HG03378 (cell line): ENCODE measurements at regions not wholly inside any gene's neighbourhood (a gene's known extent, or its start where the extent isn't known, plus 50 kb on each side); places are given as distances from the start of the nearest gene placed in this dataset.

Experiments
- ATAC-seq: cut with Tn5 transposase; IDR thresholded peaks from one replicate; pipeline ENCODE4 v1.9.1; 2021; ENCODE audit warnings: mild to moderate bottlenecking, moderate library complexity; ENCODE audit not compliant: unreplicated experiment

DNA sequence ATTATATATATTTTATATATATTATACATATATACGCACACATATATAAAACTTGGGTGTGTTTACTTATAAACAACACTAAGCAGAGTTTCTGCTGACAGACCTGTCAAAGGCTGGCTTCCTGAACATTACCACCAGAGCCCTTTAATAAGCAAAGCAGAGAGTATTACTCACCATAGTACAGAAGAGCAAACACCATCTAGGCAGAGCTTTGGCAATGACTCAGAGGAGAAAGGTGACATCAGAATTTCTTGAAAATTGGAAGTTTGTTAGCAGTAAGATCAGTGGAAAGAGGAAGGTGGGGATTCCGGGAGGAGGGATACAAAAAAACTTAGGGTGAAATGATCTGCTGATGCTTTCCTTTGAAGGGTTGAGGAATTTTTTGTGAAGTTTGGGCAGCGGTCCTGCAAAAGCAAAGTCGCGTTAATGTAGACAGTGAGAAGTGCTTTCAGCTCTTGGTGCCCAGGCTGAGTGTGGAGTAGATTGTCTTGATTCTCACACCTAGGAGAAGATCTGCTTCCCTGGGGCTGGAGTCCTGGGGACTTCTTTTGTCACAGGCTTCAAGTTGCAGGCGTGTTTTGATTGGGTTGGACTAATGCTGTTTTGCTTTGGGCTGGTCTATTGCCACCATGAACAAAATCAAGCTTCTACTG, 109.6 kb upstream of the BACH2 start:
- no peak for ATAC-seq

- no peak for ATAC-seq
Observed at GRCh38 chr6:90403489-90404381, 107.1 kb upstream of the BACH2 start.

DNA sequence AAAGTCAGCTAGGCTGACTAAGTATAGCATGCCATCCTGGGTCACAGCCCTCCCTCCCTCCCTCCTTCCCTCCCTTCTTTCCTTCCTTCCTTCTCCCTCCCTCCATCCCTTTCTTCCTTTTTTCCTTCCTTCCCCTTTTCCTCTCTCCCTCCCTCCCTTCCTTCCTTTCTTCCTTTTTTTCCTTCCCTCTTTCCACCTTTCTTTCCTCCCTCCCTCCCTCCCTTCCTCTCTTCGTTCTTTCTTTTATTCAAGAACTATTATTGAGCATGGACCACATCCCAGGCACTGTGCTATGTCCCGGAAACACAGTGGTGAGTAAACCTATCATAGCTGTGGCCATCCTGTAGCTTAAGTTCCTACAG, 106.2 kb upstream of the BACH2 start:
- ATAC-seq: no peak

GRCh38 chr6:90401933-90402830, 105.5 kb upstream of the BACH2 start:
- ATAC-seq: no peak

GRCh38 chr6:90399970-90400369, 103.3 kb upstream of the BACH2 start:
- no peak for ATAC-seq

GRCh38 chr6:90397929-90398674, 101.5 kb upstream of the BACH2 start:
- ATAC-seq: peak; percentile 45

- no peak for ATAC-seq
Observed at GRCh38 chr6:90397047-90397446, 100.4 kb upstream of the BACH2 start.

DNA sequence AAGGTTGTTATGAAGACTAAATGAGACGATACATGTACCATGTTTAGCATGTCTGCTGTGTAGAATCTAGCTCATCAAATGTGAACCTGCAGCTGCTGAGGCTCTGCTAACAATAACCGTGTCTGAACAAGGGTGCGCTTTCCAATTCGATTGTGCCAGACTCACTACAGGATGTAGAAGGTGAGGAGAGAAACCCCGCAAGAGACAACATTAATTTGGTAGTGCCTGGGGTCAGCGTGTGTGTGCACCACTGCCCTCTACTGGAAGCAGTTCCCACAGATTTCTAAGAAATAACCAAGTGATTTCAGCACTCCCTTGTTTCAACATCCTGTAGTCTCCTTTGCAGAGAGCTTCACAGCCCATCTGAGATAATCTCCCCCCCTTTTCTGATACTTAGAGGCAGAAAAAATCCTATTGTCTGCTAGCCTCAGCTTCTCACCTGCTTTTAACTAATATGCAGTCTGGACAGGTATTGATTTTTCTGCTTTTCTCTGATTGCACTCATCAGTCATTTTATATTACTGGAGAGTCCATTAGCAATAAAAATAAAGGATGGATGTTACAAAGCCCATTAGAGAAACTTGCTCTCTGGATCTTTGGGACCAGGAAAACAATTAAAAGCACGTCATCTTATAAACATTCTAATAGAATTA, 96.7 kb upstream of the BACH2 start:
- ATAC-seq: peak; percentile 63

GRCh38 chr6:90390379-90390778, 93.7 kb upstream of the BACH2 start:
- ATAC-seq: no peak

GRCh38 chr6:90388395-90388794, 91.8 kb upstream of the BACH2 start:
- ATAC-seq: no peak

DNA sequence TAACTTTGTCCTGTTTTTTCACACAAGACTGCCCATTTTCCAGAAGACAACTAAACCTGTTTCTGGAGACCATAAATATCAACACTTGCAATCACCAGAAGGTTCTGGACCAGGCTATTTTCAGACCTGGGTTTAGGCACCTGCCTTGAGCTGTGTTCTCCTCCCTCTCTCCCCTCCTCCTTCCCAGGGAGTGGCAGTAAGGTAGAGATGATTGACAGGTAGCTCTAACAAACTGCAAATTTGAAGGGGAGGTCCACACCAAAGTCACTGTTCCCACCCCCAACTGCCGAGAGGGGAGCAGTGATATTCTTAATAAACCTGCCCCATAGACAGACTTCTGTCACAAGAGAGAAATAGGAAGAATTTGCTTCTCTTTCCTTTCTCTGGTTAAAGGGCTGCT, 91.2 kb upstream of the BACH2 start:
- no peak for ATAC-seq

DNA sequence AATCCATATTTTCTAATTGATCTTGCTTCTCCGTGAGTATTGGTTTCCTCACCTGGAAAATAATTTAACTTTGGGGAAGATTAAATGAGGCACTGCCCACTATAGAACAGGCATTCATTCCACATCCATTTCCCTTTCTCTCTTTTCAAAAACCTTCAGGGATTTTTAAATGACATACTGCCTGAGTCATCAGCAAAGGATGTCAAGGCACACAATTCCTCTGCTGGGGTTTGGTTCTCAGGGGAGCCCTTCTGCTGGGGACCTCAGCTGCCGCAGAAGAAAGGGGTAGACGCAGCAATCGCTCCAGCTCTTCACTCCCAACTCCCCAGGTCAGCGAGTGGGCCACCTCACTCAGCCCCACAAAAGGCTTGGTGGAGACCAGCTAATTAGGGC, 90.7 kb upstream of the BACH2 start:
- no peak for ATAC-seq

DNA sequence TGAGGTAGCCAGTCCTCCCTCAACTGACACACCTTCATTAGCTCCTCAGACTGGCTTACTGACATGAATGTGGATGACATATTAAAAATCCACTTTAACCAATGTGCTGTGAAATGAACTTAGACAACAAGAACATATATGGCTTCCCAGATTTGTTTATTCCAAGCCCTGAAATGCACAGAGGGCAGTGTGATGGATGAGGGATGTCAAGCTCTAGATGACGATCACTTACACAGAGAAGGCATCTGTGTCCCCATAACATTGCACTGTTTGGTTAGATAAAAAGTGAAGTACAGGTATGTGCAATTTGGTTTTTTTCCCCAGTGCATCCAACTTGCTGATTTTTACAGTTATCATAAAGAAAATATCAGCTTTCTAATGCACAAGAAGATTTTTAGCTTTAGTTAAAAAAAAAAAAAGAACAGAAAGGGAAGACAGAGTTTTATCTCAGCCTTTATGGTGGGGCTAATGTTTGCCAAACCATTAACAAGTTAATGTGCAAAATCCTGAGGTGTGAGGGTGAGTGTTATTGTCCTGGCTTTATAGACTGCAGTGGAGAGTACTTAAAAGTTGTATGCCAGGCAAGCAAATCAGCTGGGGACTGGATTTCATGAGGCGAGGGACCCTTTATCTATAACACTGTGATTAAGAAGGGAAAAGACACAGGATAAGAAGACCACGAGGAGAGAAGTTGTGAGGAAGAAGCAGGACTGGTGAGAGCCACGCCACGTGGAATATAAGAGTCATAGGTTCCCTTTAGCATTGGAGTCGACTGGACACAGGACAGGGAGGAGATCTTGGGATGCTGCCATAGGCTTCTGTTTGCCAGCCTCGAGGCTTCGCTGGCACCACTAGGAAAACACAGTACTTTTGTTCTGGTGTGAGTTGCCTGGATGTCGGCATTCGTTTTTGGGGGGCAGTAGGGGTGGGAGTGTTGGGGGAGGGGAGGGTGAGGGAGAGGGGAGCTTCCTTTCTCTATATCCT, 90.0 kb upstream of the BACH2 start:
- ATAC-seq: no peak

DNA sequence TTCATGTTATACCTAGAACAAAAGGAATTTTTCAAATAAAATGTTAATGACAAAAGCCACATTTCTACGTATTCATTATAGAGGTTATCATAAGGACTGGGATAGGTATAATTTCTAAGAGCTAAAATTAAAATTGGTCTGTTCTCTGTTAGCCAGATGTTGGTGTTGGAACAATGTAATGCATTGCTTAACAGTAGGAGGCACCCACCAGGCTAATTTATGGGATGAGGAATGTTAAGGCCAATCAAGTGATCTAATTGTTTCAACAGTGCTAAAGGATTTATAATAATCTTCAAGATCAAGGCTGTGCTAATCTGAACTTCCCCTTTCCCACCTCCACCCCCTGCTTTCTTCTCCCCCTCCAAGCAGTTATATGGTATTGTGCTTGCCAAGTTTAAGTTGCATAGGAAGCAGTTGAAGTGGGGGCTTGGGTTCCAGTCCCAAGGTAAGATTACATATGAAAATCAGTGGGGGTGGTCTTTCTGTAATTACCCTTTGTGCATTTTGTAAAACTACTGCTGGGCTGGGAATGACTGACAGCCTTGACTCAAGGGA, 89.2 kb upstream of the BACH2 start:
- no peak for ATAC-seq

- ATAC-seq: no peak
Observed at GRCh38 chr6:90384720-90385119, 88.1 kb upstream of the BACH2 start.

GRCh38 chr6:90383196-90383822, 86.7 kb upstream of the BACH2 start:
- ATAC-seq: peak; percentile 85

DNA sequence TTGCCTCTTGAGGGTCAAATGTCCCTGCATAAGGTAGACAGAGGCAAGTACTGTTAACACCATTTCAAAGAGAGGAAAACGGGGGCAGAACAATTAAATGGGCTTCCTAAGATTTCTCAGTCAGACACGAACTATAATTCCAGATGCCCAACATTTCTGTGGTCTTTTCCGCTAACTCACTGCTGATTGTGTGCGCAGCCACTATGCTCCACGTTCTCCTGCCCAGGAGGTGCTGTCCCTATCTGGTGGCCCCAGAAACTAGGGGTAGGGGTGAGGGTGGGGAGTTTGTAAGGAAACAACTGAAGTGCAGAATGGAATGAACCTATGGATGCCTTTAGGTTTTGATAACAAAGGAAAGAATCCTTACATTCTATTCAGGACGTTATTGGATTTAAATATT, 86.1 kb upstream of the BACH2 start:
- ATAC-seq: no peak

DNA sequence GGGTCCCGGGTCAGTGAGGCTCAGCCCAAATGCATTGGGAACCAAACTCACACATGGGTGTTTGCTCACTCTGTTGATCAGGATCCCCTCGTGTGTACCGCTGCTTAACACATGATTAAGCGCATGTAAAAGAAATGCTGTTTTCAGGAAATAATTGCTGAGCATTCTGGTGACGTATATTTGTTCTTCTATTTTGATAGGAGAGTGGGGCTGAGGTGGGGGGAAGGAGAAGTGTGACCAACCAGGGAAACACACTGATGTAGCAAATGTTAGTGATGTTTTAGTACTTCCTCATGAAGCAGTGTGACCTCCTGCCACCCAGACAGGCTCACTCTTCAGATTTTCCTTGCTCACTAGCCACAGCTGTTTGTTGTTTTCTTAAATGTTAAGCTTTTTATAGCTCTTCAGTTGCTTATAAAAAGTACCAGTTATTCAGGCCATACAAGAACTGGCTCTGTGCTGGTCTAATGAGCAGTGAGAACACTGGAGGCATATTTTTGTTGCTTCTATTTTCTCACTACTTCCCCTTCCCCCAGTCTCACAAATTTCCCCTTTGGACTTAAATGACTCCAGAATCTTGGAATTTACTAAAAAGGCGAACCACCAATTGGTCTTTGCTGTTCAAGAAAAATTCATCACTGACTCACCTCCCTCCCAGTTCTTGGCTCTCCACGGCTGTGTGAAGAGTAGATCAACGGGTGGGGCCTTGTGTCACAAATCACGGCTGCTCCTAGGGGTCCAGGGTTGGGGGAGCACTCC, 79.2 kb upstream of the BACH2 start:
- ATAC-seq: no peak
